CD1c-positive myeloid dendritic cell (primary cell): ENCODE measurements at regions not wholly inside any gene's neighbourhood (a gene's known extent, or its start where the extent isn't known, plus 50 kb on each side); places are given as distances from the start of the nearest gene placed in this dataset.

ENCODE experiments used
- DNase-seq: peaks from one replicate; pipeline ENCODE4 v3.0.0-alpha.2; 2016; ENCODE audit errors: extremely low spot score

GRCh38 chr13:27673911-27674310, 52.2 kb downstream of the POLR1D start:
- no peak for DNase-seq

GRCh38 chr13:27678306-27679040, 56.8 kb downstream of the POLR1D start:
- DNase-seq, result no peak

DNA sequence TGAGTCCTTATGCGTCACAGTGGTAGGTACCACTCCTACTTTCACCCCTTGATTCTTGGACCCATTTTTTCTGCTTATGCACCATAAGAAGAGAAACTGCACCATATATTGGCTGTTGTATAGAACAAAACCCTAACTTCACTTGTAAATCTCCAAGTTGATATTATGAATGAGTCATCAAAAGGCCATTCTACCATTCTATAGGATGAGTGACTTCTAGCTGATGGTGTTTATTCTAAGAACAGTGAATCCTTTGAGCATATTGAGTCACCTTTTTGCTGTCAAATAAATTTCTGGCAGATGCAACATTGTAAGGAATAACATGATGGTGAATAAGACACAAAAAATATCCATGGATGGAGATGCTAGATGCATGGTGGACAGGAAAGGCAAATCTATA, 57.7 kb downstream of the POLR1D start:
- no peak for DNase-seq

DNA sequence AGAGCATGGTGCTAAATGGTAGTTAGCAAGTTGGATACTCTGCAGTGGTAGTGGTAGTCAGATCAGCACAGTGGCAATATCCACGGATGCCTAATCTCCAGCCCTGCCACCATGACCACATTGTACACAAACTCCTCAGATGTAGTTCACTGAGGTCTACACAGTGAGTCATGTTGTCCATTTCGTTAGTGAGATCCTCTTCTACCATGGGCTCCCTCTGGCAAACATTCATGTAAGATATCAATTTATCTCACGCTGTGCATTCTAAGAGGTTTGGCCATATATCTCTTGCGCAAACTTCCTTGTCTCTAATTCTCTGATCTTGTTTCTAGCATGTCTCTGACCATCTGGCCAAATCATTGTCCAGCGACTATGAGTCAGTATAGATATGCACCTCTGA, 58.2 kb downstream of the POLR1D start:
- no peak for DNase-seq

GRCh38 chr13:27680465-27680864, 58.8 kb downstream of the POLR1D start:
- no peak for DNase-seq

DNA sequence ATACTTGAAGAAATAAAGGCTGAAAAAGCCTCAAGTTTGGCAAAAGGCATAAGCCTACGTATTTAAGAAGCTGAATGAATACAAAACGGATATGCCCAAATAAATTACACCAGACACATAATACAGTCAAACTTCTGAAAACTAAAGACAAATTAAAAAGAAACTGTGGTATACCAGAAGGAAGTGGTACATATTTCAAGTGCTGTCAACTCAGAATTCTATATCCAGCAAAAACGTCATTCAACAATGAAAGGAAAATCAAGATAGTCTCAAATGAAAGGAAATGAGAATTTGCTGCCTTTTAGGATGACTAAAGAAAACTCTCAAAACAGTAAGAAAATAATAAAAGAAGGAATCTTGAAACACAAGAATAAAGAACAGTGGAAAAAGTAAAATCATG, 69.5 kb downstream of the POLR1D start:
- DNase-seq, result no peak

DNA sequence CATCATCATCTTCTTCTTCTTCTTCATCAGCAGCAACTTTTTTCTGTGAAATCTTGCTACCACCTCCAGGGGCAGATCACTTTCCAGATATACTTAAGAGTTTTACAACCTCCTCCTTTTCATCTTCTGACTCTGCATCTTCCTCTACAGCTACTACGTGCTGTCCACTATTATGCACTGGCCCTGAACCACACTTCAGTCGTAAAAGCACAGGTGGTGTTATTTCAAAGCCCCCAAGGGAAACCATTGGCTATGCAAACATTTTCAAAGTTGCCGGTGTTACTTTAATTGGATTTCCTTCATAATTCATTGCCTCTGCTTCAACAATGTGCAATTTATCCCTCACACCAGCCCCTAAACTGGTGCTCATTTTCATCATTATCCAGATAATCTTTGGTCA, 75.0 kb downstream of the POLR1D start:
- no peak for DNase-seq

- no peak for DNase-seq
Observed at GRCh38 chr13:27699952-27700351, 78.3 kb downstream of the POLR1D start.

- peak; percentile 2 for DNase-seq
Observed at GRCh38 chr13:27704681-27705080, 83.0 kb downstream of the POLR1D start.

DNA sequence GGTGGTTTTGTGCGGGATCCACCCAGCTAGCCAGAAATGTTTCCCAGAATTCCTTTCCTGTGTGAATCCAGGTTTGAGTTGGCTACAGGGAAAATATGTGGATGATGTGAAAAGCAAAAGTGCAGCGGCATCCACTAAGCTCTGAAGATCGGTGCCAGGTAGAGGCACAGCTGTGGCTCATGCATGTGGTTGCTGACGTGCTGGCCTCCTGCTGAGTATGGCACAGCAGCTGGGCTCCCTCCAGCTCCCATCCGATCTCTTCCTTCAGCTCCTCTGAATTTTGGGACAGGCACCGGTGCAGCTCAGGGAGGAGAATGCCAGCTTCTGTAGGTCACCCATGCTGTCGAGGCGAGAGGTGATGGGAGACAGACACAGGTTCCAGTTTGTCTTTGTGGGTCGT, 84.0 kb upstream of the GSX1 start:
- DNase-seq, result no peak

- DNase-seq, result no peak
Observed at GRCh38 chr13:27709779-27710178, 82.5 kb upstream of the GSX1 start.

DNA sequence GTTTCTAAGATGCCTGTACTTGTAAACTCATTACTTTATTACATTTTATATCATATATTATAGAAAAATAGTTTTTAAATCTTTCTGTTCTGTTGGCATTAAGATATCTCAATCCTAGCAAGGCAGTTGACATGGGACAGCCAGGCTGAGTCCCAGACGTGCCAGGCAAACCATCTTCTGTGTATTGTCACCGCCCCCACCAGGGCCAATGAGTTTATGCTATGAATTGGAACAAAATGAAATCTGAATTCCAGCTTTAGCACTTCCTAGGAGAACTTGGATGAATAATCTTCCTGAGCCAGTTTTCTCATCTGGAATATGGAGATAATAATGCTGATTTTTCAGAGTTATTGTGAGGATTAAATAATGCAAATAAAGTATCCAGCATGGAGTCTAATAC, 79.9 kb upstream of the GSX1 start:
- DNase-seq, result no peak

- DNase-seq, result no peak
Observed at GRCh38 chr13:27713767-27714166, 78.5 kb upstream of the GSX1 start.

DNA sequence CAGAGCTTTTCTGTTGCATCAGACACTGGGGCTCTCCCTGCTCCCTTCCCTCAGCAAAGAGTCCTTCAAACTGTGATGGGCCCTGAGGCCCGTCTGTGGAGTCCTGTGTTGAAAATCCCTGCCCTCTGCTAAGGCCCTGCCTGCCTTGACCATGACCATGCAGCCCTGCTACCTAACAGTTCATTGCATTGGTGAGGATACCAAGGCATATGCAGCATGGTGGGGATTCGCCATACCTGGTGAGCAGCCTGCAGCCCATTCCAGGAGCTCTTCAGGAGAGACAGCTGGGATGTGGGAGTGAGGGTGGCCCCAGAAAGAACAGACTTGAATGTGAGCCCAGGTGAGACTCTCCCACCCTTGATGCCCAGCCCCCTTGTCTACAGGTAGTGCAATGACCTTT, 70.6 kb upstream of the GSX1 start:
- DNase-seq, result no peak

- no peak for DNase-seq
Observed at GRCh38 chr13:27728271-27728670, 64.0 kb upstream of the GSX1 start.

- no peak for DNase-seq
Observed at GRCh38 chr13:27730191-27730590, 62.1 kb upstream of the GSX1 start.
